Cerebellar nuclear complex (tissue), 1 donor: ENCODE measurements at regions not wholly inside any gene's neighbourhood (a gene's known extent, or its start where the extent isn't known, plus 50 kb on each side); places are given as distances from the start of the nearest gene placed in this dataset.

Experiments
- DNase-seq, 2 experiments: peaks; one replicate each; lab custom pipeline; 2025; lab: John Stamatoyannopoulos, UW

DNA sequence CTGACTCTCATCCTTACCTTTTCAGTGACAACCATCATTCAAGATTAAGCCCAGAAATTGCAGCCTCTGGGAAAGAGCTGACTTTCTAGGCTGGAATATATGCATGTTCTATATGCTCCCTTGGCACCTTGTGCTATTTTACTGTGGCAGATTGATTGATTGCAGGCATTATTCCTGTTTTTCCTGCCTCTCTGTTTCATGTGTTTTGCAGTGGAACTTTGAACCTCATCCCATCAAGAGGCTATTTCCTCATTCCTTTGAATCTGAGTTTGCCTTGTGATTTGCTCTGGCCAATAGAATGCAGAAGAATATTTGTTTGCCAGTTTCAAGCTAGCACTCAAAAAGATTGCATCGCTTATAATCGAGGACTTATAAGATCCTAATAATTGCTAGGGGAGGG, 174.8 kb upstream of the DCN start:
- DNase-seq: no peak

DNA sequence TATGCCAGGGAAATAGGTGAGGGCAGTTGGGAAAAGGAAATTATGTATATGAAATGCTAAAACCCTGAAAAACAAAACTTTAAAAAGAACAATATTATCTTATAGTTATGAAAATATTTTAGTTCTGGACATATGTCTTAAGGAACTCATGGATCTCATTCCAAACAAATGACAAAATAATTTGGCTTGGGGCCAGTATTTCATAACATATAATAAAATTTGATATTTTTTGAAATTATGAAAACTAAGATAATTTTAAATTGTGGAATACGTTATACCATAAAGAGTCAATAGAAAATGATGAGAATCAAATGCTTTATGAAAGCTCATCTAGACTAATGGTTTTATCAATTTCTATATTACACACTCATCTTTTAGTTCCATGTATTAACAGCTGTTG, 173.8 kb upstream of the DCN start:
- no peak for DNase-seq

DNA sequence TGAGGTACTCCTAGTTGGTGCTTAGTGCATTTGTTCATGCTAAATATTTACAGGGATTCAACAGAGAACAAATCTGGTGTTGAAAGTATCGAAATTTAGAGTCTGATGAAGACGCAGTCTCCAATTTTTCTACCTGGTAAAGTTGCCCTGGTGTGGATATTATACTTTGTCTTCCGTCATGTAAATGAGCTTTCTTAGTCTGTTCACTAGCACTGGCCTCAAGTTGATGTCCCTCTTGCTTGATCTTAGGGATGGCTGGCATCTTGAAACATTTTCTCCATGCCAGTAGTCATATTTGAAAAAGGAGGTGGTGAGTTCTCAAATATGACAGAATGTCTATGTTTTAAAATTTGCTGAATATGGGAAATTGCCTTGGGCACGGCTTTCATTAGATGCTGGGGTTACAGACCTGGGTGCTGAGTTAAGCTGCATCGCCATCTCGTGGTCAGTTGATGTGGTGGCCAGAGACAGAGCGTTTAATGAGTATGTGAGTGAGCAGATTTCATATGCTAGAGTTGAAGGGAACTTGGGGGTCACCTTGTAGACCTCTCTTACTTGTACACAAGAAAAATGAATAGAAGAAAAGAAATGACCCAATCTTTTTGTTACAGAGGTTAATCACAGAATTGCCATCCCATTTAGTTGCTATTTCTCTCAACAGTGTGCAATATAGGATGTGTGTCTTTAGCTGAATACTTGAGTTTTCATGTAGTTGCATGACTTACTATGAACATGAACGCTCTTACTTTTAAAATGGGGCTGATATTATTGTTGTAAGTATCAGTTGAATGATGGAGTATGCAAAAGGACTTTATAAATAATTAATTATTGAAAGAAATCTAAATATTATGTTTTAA, 172.8 kb upstream of the DCN start:
- peak in 1 of 2 experiments; percentile 49 for DNase-seq

- no peak for DNase-seq
These were observed 170.6 kb upstream of the DCN start for GRCh38 chr12:91353266-91353665.

- DNase-seq: no peak
These were observed 166.9 kb upstream of the DCN start for GRCh38 chr12:91349476-91349875.

DNA sequence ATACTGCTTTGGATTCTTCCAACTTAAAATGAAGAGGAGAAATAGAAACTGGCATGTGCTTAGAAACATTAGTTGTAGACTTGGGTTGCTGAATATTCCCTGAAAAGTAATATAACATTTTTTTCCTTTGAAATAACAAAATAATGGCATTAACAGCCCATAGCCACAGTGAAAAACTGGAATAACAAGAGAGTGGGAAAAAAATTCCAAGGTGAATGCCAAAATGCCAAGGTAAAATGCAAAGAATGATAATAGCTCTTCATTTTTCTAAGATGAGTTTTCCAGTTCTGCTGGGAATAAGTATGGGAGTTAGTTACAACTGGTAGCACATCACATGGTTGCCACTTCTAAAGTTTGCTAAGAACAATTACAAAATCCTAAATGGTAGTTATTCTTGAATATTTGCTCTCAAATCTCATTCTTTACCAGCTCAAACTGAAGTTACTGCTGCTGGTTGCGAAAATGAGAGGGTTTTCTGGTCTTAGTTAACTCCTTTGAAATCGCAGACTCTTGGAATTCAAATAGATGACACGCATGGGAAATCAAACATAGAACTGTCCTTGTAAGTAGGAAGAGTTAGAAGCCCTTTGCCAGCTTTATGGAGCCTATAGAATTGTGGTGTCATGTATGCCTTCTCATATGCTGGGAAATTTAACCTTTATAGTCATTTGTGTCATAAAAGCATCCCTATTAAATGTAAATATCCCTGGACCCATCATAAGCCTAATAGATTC, 165.0 kb upstream of the DCN start:
- no peak for DNase-seq

DNA sequence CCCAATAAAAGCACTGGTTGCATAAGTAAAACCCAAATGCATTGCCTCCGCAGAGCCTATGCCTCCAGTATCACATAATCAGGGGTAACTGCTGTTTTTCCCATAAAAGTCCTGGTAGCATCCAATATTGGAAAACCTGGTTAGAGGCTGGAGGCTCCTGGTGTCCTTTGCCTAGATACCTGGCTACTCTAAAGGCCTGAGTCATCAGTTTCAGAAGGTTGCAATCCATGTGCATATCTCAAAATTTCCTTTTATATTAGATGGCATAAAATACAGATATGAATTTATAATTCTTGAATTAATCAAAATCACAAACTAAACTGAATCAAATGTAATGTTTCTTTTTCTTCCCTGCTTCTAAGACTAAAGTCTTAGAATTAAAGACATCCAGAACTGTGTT, 164.2 kb upstream of the DCN start:
- DNase-seq: no peak

- DNase-seq: no peak
These were observed 161.8 kb upstream of the DCN start for GRCh38 chr12:91344408-91344807.

GRCh38 chr12:91343010-91343409, 160.4 kb upstream of the DCN start:
- DNase-seq: no peak

- DNase-seq: no peak
These were observed 156.5 kb upstream of the DCN start for GRCh38 chr12:91339106-91339505.

- DNase-seq: no peak
These were observed 153.1 kb upstream of the DCN start for GRCh38 chr12:91335699-91336098.

- no peak for DNase-seq
These were observed 151.3 kb upstream of the DCN start for GRCh38 chr12:91333966-91334365.

GRCh38 chr12:91332302-91332701, 149.7 kb upstream of the DCN start:
- DNase-seq: no peak

GRCh38 chr12:91331371-91331770, 148.8 kb upstream of the DCN start:
- peak; percentile 18 to 52 for DNase-seq

DNA sequence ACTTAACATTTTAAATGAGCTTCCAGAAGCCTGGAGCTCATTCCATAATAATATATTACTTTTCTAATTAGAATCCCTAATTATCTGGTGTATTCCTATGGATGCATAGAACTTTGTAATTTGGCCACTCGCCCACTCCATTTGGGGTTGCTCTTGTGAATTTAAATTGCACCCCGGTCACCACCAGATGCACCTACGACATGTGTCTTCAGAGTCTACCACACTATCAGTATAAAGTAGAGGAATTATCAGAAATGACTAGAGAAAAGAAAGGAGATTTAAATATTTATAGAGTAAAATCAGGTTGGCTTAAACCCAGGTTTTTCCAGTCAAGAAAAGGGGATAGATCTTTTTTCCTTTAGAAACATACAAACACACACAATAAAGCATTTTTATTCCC, 145.8 kb upstream of the DCN start:
- DNase-seq: no peak

DNA sequence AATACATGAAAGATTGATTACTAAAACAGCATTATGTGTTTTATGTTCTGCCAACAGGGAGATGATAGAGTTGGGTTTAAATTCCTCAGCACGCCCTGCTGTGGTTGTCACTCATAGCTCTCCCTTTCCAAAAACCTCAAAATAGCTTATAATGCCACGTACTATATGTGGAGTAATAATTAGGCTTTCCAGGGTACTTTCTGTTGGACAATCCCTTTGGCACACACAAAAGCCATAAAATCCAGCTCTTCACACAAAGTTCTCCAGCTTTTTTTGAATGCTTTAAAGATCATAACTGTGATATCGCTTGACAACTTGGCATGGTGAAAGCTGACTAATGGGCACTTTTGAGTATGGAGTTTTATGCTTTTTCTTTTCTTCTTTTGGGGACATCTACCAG, 145.3 kb upstream of the DCN start:
- DNase-seq: no peak

- DNase-seq: no peak
These were observed 144.5 kb upstream of the DCN start for GRCh38 chr12:91327131-91327530.

- DNase-seq: no peak
These were observed 143.7 kb upstream of the DCN start for GRCh38 chr12:91326058-91327027.

DNA sequence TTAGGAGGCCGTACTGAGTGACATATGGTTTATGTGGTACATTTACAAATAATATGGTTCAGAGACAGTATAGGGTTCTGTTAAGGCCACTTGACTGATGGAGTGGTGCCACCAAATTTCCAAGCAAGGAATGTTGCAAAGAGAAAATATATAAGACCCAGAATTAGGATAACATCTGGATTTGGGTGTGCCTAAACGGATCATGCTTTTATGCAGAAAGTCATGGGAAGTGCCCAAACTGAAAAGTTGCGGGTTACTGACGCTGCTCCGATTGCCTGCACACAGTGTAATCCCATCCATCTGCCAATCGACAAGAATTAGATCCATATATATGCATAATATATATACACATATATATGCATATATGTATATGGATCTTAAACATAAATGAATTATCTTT, 138.4 kb upstream of the DCN start:
- no peak for DNase-seq

DNA sequence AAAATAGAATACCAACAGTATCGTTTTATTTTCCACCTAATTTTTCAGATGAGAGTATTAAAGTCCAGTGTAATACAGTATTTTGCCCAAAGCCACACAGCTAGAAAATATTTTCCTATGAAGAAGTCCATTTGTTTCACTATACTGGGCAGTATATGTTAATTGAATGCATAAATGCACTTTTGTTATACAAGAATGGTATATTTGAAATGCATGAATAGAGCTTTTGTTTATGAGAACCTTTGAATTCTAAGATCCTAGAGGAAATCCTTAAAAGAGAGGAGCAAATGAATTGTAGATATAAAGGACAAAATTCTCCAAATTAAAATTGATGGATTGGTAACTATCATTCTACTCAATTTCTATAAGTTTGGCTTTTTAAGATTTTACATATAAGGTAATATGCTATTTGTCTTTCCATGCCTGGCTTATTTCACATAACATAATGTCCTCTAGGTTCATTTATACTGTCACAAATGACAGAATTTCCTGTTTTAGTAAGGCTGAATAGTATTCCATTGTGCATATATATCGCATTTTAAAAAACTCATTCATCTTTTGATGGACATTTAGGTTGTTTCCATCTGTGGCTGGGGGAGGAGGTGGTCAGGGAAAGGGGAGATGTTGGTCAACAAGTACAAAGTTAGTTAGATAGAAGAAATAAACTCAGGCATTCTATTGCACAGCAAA, 136.6 kb upstream of the DCN start:
- no peak for DNase-seq

DNA sequence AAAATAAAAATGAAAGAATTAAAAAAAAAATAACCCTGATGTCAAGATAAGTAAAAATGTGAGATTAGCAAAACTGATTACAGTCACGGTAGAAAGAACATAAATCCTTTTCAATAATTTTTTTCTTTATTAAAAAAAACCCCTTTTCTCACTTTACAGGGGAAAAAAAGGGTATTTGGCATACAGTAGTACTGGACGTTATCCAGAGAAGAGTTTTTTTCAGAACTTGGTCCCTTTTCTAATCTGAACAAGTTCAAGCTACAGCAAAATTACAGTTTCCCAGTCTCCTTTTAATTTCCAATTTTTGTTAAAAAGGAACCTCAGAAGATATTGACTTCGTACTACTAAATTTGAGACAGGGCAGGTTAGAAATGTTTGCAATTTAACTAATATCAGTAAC, 134.7 kb upstream of the DCN start:
- DNase-seq: no peak

DNA sequence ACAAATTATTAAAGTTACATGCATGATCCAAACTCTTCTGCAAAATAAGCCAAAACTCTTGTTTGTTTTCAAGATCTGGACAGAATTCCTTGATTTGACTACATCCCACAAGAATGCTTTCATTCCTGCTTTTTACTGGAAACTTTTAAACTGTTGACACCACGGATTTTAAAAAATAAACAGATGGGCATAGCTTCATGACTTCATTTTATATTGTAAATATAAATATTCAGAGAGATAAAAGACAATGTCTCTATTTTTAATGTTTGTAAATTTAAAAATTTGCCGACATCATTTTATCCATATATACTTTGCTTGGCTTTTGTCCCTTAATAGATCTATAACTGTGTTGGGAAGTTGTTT, 134.3 kb upstream of the DCN start:
- DNase-seq: no peak
